ENCODE measurements at regions not wholly inside any gene's neighbourhood (a gene's known extent, or its start where the extent isn't known, plus 50 kb on each side); places are given as distances from the start of the nearest gene placed in this dataset.

GRCh38 chr7:21214657-21215056, 213.2 kb upstream of the SP4 start:
- H3K27ac ChIP-seq: no peak overlapping the region

GRCh38 chr7:21215307-21215706, 212.6 kb upstream of the SP4 start:
- H3K27ac ChIP-seq: no peak overlapping the region
- TF ChIP-seq ZFX (IDR thresholded peaks at IDR 0.05; ENCODE audit: borderline replicate concordance) (no peak), CTCF (IDR thresholded peaks at IDR 0.05) (no peak)

More at GRCh38 chr7:21214657-21215056, 213.2 kb upstream of the SP4 start:
- no peak for TF ChIP-seq CTCF (IDR thresholded peaks at IDR 0.05)
- TF ChIP-seq ZFX (IDR thresholded peaks at IDR 0.05; ENCODE audit: borderline replicate concordance): no peak

GRCh38 chr7:21217365-21217764, 210.5 kb upstream of the SP4 start:
- H3K27ac ChIP-seq: no peak overlapping the region
- TF ChIP-seq ZFX (IDR thresholded peaks at IDR 0.05; ENCODE audit: borderline replicate concordance): no peak
- no peak for TF ChIP-seq CTCF (IDR thresholded peaks at IDR 0.05)

- TF ChIP-seq CTCF (IDR thresholded peaks at IDR 0.05) (no peak), ZFX (IDR thresholded peaks at IDR 0.05; ENCODE audit: borderline replicate concordance) (no peak)
- no peak overlapping the region for H3K27ac ChIP-seq
Measured at GRCh38 chr7:21218155-21218554, 209.7 kb upstream of the SP4 start.

GRCh38 chr7:21221130-21221529, 206.8 kb upstream of the SP4 start:
- no peak for TF ChIP-seq ZFX (IDR thresholded peaks at IDR 0.05; ENCODE audit: borderline replicate concordance)
- no peak for TF ChIP-seq CTCF (IDR thresholded peaks at IDR 0.05)
- no peak overlapping the region for H3K27ac ChIP-seq

GRCh38 chr7:21238400-21239116, 189.3 kb upstream of the SP4 start:
- no peak overlapping the region for H3K27ac ChIP-seq
- TF ChIP-seq CTCF (IDR thresholded peaks at IDR 0.05) (no peak), ZFX (IDR thresholded peaks at IDR 0.05; ENCODE audit: borderline replicate concordance) (no peak)

- TF ChIP-seq CTCF (IDR thresholded peaks at IDR 0.05) (no peak), ZFX (IDR thresholded peaks at IDR 0.05; ENCODE audit: borderline replicate concordance) (no peak)
- no peak overlapping the region for H3K27ac ChIP-seq
Measured at GRCh38 chr7:21243265-21243664, 184.6 kb upstream of the SP4 start.
